DMS114 treated with DMSO at 0.1 percent for 48 hours (cell line): ENCODE measurements at regions not wholly inside any gene's neighbourhood (a gene's known extent, or its start where the extent isn't known, plus 50 kb on each side); places are given as distances from the start of the nearest gene placed in this dataset.
"Not testable (repeated sequence)": the region's sequence is repeated elsewhere in the genome, so short reads cannot be mapped to it uniquely, and the experiment has no call there.

Source experiments
- DNase-seq: peaks from one replicate; lab custom pipeline; 2025; ENCODE audit not compliant: unreplicated experiment; lab: John Stamatoyannopoulos, UW

DNA sequence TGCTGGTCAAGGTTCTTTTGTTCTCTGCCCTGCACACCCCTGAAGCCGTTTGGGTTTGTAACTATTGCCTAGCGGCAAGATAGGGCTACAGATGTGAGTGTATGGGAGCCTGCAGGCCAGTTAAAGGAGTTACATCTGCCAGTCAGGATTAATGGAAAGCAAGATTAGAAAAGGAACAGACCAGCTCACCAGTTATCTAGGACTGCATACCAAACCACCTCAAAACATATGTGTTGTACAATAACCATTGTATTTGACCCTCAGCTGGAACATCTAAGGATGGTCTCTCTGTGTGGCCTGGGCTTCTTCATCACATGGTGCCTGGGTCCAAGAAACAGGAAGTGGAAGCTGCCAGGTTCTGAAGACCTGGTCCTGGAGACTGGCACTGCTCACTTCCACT is 52.5 kb upstream of the FBXO28 start:
- DNase-seq, result no peak

- DNase-seq, result no peak
Observed at GRCh38 chr1:224059897-224060427, 53.9 kb upstream of the FBXO28 start.

GRCh38 chr1:224058303-224058702 is 55.6 kb upstream of the FBXO28 start:
- DNase-seq, result no peak

GRCh38 chr1:224057461-224058199 is 56.3 kb upstream of the FBXO28 start:
- DNase-seq, result no peak

GRCh38 chr1:224054611-224055010 is 59.3 kb upstream of the FBXO28 start:
- DNase-seq, result no peak

DNA sequence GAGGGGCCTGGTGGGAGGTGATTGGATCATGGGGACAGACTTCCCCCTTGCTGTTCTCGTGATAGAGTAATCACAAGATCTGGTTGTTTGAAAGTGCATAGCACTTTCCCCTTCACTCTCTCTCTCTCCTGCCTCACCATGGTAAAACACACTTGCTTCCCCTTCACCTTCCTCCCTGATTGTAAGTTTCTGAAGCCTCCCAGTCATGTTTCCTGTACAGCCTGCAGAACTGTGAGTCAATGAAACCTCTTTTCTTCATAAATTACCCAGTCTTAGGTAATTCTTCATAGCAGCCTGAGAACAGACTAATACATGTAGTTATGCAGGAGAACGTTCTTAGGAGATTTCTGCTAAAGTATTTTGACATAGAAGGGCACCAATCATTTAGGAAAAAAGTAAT is 59.9 kb upstream of the FBXO28 start:
- no peak for DNase-seq

DNA sequence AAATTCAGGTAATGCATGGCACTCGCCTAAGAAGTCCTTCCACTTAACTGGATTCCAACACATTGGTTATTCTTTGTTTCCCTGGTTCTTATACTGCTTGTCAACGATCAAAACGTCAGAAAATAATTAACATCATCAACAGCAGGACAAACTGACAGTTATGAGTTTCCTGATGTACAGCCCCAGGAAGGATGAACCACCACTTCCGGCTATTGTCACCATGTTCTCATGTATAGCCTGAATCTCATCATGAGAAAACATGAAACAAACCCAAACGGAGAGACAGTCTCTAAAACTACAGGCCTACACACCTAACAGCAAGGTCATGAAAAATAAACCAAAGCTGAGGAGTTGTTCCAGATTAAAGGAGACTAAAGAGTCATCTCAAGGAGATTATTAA is 60.5 kb upstream of the FBXO28 start:
- DNase-seq, result no peak

DNA sequence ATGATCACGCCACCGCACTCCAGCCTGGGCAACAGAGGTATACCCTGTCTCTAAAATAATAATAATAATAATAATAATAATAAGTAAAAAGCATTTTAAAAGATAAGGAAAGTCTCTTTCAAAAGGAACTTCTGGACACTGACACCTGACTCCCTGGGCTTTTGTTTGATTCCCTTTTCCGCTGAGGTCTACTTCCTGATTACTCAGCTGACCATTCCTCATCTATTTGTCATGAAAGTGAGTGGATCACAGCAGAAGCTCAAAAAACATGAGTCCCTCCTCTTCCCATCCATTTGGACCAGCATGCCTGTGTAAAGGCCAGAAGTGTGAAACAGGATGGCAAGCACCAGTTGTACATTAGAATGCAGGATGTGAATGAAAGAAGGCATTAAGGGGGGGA is 61.1 kb upstream of the FBXO28 start:
- DNase-seq, result no peak

GRCh38 chr1:224051782-224052181 is 62.1 kb upstream of the FBXO28 start:
- DNase-seq, result not testable (repeated sequence)

DNA sequence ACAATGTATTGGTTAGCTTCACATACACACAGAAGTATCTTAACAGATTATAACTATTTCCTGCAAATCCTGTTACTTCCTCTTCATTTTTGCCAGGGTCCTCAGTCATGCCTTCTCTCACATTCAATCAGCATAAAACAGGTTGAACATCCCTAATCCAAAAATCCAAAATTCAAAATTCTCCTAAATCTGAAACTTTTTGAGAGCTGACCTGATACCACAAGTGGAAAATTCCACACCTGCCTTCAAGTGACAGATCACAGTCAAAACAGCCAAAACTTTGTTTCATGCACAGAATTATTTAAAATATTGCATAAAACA is 62.9 kb upstream of the FBXO28 start:
- no peak for DNase-seq

DNA sequence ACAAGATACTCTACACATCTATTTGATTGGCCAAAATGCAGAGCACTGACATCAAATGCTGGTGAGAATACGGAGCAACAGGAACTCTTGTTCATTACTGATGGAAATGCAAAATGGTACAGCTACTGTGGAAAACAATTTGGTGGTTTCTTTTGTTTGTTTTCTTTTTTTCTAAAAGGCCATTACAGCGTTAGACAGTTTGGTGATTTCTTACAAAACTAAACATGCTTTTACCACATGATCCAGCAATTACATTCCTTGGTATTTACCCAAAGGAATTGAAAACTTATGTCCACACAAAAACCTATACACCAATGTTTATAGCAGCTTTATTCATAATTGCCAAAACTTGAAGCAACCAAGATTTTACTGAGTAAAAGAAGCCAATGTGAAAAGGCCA is 66.4 kb upstream of the FBXO28 start:
- no peak for DNase-seq

DNA sequence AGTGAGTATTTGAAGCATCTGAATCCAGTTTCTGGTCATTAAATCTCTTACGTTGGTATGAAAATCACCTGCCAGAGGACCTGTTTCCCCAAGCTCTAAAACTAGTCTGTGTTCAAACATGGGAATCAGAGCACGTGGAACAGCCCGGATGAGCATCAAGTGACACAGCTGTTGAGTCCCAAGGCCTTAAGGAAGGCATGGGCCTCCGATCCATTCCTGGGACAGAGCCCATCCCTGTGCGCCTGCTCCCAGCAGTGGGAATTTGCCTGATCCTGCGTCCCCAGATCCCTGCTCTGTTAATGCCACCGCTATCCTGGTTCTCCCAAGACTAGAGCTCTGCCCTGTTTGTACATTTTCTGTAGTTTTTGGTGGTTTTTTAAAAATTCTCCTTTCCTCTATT is 68.4 kb upstream of the FBXO28 start:
- no peak for DNase-seq

DNA sequence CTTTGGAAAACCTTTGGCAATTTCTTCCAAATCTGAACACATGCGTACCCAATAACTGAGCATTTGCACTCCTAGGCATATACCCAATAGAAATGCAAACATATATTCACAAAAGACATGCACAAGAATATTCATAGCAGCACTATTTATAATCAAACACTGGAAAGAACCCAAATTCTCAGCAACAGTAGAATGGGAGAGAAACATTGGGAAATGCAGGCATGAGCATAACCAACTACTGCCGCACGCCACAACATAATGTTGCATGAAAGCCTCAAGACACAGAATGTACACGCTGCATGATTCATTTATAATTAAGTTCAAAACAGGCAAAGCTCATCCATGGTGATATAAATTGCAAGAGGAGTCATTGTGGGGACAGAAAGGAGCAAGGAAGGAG is 69.5 kb upstream of the FBXO28 start:
- no peak for DNase-seq

DNA sequence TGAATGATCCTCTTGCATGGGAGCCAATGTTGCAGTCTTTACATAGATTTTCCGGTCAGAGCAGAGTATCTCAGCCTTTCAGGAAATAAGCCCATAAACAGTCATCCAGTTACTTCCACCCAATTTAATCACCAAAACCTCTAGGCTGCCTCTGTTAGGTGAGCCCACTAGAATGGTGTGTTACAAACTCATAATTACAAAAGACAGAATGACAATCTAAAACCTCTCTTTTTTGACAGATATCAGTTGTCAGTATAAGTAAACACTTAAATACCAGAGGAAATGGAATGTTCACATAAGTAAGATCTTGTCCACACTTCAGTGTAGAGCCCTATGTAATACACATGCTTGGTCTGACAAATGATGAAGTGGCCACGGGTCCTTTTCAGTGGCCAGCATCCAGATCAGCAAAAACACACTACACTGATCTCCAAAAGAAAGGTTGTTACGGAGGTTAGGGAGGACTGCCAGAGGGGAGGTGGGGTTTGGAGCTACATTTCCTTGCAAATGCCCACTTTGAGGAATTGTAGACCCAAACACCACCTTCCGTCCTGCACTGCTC is 71.3 kb upstream of the FBXO28 start:
- no peak for DNase-seq

DNA sequence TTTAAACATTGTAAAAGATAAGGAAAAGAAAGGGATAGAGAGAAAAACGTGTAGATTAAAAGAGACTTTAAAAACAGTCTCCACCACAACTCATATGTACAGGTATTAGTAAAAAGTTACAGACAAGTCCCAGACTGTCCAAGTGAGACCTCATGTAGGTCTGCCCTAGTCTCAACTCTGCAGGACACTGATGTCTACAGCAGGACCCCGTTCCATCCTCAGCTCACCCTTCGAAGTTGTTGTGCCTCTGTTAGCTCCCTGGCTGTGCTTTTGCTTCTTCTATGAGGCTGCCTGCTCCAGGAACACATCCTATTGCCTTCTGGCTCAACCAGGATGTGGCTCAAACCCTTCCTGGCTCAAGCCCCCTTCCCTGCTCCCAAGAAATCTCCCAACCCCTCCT is 72.9 kb upstream of the FBXO28 start:
- no peak for DNase-seq

DNA sequence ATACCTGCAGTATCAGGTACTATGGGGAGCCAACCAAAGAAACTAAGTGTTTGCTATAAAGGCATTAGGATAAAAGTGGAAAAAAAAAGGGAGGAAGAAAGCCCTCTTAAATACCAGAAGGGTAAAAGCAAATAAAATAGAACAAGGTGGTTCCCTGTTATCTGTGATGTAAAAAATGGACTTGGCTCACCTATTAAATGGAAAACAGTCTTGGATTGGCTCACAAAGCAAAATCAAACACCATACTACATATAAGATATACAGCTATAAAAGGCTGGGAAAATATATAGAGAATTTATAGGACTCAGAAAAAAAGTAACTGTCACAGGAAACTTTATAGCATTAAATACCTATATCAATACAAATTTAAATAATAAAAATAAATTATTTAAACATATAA is 73.5 kb upstream of the FBXO28 start:
- not testable (repeated sequence) for DNase-seq

- DNase-seq, result not testable (repeated sequence)
Observed at GRCh38 chr1:224040006-224040405, 73.9 kb upstream of the FBXO28 start.

DNA sequence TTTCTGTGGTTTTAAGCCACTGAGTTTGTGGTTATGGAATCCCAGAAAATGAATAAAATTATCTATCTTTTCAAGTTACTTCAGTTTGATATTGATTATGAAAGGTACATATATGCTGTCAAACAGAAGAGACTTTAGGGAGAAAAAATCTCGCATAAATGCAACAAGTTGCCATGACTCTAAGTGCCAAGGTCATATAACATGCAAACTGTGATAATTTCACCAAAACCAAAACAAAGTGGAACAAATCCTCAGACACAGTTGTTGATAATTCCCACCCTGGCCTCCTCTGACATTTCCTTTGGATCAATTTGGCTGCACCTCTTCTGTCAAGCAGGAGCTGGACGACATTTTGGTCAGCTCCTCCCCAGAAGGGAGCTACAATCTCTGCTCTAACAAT is 75.1 kb upstream of the FBXO28 start:
- DNase-seq, result not testable (repeated sequence)

DNA sequence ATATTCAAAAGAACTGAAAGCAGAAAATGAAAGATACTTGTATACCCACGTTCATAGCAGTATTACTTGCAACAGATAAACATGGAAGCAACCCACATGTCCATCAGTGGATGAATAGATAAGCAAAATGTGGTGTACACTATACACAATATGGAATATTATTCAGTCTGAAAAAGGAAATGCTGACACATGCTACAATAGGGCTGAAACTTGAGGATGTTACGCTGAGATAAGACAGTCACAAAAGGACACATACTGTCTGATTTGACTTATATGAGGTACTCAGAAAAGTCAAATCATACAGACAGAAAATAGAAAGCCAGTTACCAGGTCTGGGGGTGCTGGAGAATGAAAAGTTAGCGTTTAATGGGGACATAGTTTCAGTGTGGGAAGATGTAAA is 76.5 kb upstream of the FBXO28 start:
- not testable (repeated sequence) for DNase-seq

GRCh38 chr1:224032608-224033276 is 81.2 kb upstream of the FBXO28 start:
- not testable (repeated sequence) for DNase-seq

- not testable (repeated sequence) for DNase-seq
Observed at GRCh38 chr1:224031986-224032385, 81.9 kb upstream of the FBXO28 start.

- not testable (repeated sequence) for DNase-seq
Observed at GRCh38 chr1:224030257-224030656, 83.7 kb upstream of the FBXO28 start.
